GM12878 (cell line): ENCODE measurements at regions not wholly inside any gene's neighbourhood (a gene's known extent, or its start where the extent isn't known, plus 50 kb on each side); places are given as distances from the start of the nearest gene placed in this dataset.

ENCODE experiments used
- ATAC-seq: fragments of 200-7000 bp; cut with Tn5 transposase; 3 replicates; pipeline ENCODE4 v1.9.1; 2020; ENCODE audit warnings: mild to moderate bottlenecking, moderate library complexity
- BruUV-seq: library from RNA; stranded (reverse); fragments of 400-500 nt; replicated peaks from 2 replicates; lab custom pipeline; 2021; lab: Mats Ljungman, UMichigan
- CTCF ChIA-PET: fragments of 300-600 bp; sonication (Branson Sonifier 250); formaldehyde crosslinking; extraction: SDS; loops from one replicate; lab custom pipeline; 2021; ENCODE audit warnings: inconsistent platforms; lab: Yijun Ruan, JAX
- POLR2A ChIA-PET: fragments of 350-600 bp; formaldehyde crosslinking; extraction: SDS; loops from one replicate; lab custom pipeline; 2021; ENCODE audit warnings: inconsistent platforms; lab: Charles Lee
- RAD21 ChIA-PET: fragments of 300-600 bp; sonication (Branson Sonifier 250); formaldehyde crosslinking; loops from one replicate; lab custom pipeline; 2023; ENCODE audit warnings: antibody characterized with exemption; ENCODE audit not compliant: unreplicated experiment; lab: Charles Lee
- SMC1A ChIA-PET: fragments of 300-600 bp; sonication (Branson Sonifier 250); formaldehyde crosslinking; loops from one replicate; lab custom pipeline; 2023; ENCODE audit not compliant: unreplicated experiment, uncharacterized antibody; lab: Charles Lee
- DNase-seq: peaks from one replicate; pipeline ENCODE4 v3.0.0-alpha.2; 2011; ENCODE audit warnings: low read depth, low spot score
- FAIRE-seq: peaks from 3 replicates; lab custom pipeline; 2011; peaks lifted over from hg19 to GRCh38; lab: Jason Lieb, UNC
- H2AFZ ChIP-seq: 2 replicates; pipeline ENCODE4 v1.6.0; 2011; ENCODE audit warnings: low read depth, low read length, control low read depth; ENCODE audit not compliant: control insufficient read depth
- H3K27ac ChIP-seq: 2 replicates; pipeline ENCODE4 v1.5.1; 2011; ENCODE audit warnings: control low read depth; ENCODE audit not compliant: control insufficient read depth, insufficient read depth
- H3K27me3 ChIP-seq, 2 experiments: replicated peaks in 1 of 2; 2 replicates each; pipeline versions ENCODE4 v1.6.0 to v1.6.1; 2011; ENCODE audit warnings: low read length in 1 of 2; ENCODE audit not compliant: control insufficient read depth in 2 of 2, insufficient read depth in 2 of 2
- H3K36me3 ChIP-seq, 2 experiments: 2 replicates each; pipeline ENCODE4 v1.5.1; 2011; ENCODE audit warnings: low read length in 1 of 2; ENCODE audit not compliant: control insufficient read depth in 2 of 2, insufficient read depth in 2 of 2
- H3K4me1 ChIP-seq: 2 replicates; pipeline ENCODE4 v1.6.1; 2011; ENCODE audit warnings: mild to moderate bottlenecking, low read length, moderate library complexity, mixed read lengths; ENCODE audit not compliant: control insufficient read depth, insufficient read depth
- H3K4me2 ChIP-seq: 2 replicates; pipeline ENCODE4 v1.6.0; 2011; ENCODE audit warnings: control low read depth; ENCODE audit not compliant: control insufficient read depth, insufficient read depth
- H3K4me3 ChIP-seq: fragments of 200-600 bp; sonication (generic); 2 replicates; pipeline ENCODE4 v1.5.1; 2016
- H3K79me2 ChIP-seq: 2 replicates; pipeline ENCODE4 v1.6.0; 2011; ENCODE audit warnings: low read length; ENCODE audit not compliant: control insufficient read depth, insufficient read depth
- H3K9ac ChIP-seq: 2 replicates; pipeline ENCODE4 v1.8.0; 2011; ENCODE audit warnings: low read length, control low read depth, mixed read lengths; ENCODE audit not compliant: control insufficient read depth, insufficient read depth
- H3K9me3 ChIP-seq: replicated peaks from 3 replicates; pipeline ENCODE4 v1.5.1; 2011; ENCODE audit warnings: mild to moderate bottlenecking, low read length; ENCODE audit not compliant: control insufficient read depth, insufficient read depth
- H4K20me1 ChIP-seq: 2 replicates; pipeline ENCODE4 v1.6.0; 2011; ENCODE audit not compliant: control insufficient read depth, insufficient read depth
- GABPA ChIP-seq: IDR thresholded peaks from 2 replicates; pipeline ENCODE4 v1.6.1; 2014; ENCODE audit warnings: antibody characterized with exemption, low read depth, mild to moderate bottlenecking, inconsistent platforms
- KLF5 ChIP-seq: fragments of 450-650 bp; IDR thresholded peaks from 2 replicates; pipeline ENCODE4 v1.6.1; 2014; ENCODE audit warnings: mild to moderate bottlenecking; ENCODE audit not compliant: partially characterized antibody
- MTA3 ChIP-seq: IDR thresholded peaks from 2 replicates; pipeline ENCODE4 v1.6.1; 2012; ENCODE audit warnings: low read length, inconsistent platforms, borderline replicate concordance
- MYB ChIP-seq: fragments of 150-350 bp; IDR thresholded peaks from 2 replicates; pipeline ENCODE4 v1.6.1; 2014; ENCODE audit warnings: mild to moderate bottlenecking, low read depth, low read length, borderline replicate concordance
- NFXL1 ChIP-seq: fragments of 450-650 bp; IDR thresholded peaks from 2 replicates; pipeline ENCODE4 v1.6.1; 2017; ENCODE audit warnings: antibody characterized with exemption, mild to moderate bottlenecking, borderline replicate concordance
- PAX5 ChIP-seq: IDR thresholded peaks from 2 replicates; pipeline ENCODE4 v1.6.1; 2011; ENCODE audit warnings: low read depth, low read length, borderline replicate concordance
- SPI1 ChIP-seq: IDR thresholded peaks from 2 replicates; pipeline ENCODE4 v1.6.1; 2011; ENCODE audit warnings: low read depth, mild to moderate bottlenecking, low read length, moderate library complexity, borderline replicate concordance; ENCODE audit not compliant: insufficient read depth
- ZNF687 ChIP-seq: fragments of 450-650 bp; IDR thresholded peaks from 2 replicates; pipeline ENCODE4 v1.6.1; 2017; ENCODE audit warnings: mild to moderate bottlenecking, moderate library complexity
- WGBS: methylation state at CpG from one replicate; pipeline ENCODE4 v1.1.6; 2016; ENCODE audit warnings: low lambda C conversion rate; ENCODE audit not compliant: insufficient replicate concordance, insufficient coverage; ENCODE audit errors: missing lambda C conversion rate; 5-methylcytosine and 5-hydroxymethylcytosine counted together
- in situ Hi-C: fragments of 300-500 bp; cut with MboI; formaldehyde crosslinking; loops from 9 replicates; pipeline ENCODE4 v1.14.3; 2018; ENCODE audit warnings: mixed read lengths
- intact Hi-C: fragments of 100-400 bp; cut with micrococcal nuclease; formaldehyde crosslinking; loops from one replicate; pipeline ENCODE4 v1.14.2; 2022; ENCODE audit not compliant: unreplicated experiment

DNA sequence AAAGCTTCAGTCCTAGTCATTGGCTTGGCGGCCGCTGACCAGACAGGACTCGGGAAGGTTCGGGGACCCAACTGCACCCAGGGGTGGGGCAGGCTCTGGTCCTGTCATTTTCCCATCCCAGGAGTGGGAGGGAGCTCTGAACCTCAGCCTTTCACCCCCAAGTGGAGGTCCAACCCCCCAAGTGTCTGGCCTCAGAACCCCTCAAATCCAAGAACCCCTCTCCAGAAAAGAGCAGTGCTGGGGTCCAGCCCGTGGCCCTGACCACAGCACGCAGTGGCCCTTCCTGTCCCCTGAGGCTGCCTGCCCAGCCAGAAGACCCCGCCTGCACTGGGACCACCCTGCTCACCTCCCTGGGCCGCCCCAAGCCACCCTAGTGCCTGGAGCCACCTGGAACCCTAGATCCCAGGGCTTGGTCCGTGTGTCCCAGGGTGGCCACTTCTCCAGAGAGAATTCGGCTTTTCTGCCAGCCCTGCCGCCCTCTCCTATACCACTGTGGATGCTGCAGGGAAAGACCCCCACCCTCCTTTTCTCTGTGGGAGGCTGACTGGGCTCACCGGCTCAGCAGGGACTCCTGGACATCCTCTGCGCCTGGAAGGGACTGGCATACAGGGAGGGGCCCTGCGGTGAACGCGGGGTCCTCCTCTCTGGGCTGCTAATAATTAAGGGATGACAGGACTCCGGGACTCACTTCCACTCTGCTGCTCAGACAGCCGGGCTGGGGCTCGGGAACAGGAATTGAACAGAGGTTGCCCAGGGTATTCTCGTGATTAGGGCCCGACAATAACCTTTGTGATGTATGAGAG, 326.9 kb upstream of the SFSWAP start:
- SMC1A ChIA-PET = no interaction called here
- Histone ChIP-seq H2AFZ (no peak overlapping the region), H3K27me3 (no peaks in the 10 kb centered on the region), H3K9me3 (no peaks in the 10 kb centered on the region), H3K4me2 (no peak overlapping the region), H3K36me3 (no peaks in the 10 kb centered on the region), H3K79me2 (no peaks in the 10 kb centered on the region), H4K20me1 (no peaks in the 10 kb centered on the region), H3K27ac (no peak overlapping the region), H3K4me1 (no peaks in the 10 kb centered on the region), H3K4me3 (no peak overlapping the region), H3K9ac (no peak overlapping the region)
- DNase-seq = no peak
- CTCF ChIA-PET = no interaction called here
- POLR2A ChIA-PET = no interaction called here
- in situ Hi-C loops = no loop called here
- no peak for TF ChIP-seq KLF5
- no peak for TF ChIP-seq NFXL1
- TF ChIP-seq MYB = no peak
- no peak for TF ChIP-seq PAX5
- no peak for TF ChIP-seq GABPA
- TF ChIP-seq MTA3 = no peak
- TF ChIP-seq ZNF687 = no peak
- 0 out of 2 replicates have a peak, but pooled peaks have one; percentile 30 for TF ChIP-seq SPI1
- 34% methylated on average over 21 of the region's 21 CpGs for WGBS
- RAD21 ChIA-PET = no interaction called here
- ATAC-seq = no peak
- intact Hi-C loops = no loop called here
- no peak for FAIRE-seq
- no TSS peak for BruUV-seq
